ENCODE measurements at regions not wholly inside any gene's neighbourhood (a gene's known extent, or its start where the extent isn't known, plus 50 kb on each side); places are given as distances from the start of the nearest gene placed in this dataset.

DNA sequence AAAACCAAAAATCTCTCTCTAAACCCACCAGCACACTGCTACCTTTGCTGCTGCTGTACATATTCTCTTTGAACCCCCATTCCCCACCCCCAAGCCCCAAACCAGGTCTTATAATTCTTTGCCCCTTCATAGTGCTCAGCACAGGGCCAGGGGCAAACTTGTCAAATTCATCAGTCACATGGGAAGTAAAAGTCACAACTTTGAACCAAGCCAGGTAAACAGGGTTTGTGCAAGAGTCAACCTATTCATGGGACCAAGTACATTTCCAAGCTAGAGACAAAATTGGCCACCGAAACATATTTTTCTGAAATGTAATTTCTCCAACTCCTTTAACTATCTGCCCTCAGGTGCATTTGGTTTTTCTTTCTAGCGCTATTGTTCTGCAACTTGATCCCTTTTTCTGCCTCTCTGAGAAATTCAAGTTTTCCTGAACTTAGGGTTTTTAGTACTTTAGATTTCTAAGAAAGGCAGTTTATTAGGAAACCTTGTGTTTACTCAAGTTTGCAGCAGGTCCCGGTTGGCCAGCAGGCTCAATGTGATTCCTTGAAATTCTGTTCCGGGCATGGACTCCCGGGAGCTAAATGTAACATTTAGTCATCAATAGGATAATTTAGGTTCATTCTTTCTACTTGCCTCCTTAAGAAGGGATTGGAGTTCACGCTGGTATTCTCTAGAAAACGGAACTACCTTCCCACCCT, 230.5 kb downstream of the EFCAB11 start:
- TF ChIP-seq, protein P1, sequence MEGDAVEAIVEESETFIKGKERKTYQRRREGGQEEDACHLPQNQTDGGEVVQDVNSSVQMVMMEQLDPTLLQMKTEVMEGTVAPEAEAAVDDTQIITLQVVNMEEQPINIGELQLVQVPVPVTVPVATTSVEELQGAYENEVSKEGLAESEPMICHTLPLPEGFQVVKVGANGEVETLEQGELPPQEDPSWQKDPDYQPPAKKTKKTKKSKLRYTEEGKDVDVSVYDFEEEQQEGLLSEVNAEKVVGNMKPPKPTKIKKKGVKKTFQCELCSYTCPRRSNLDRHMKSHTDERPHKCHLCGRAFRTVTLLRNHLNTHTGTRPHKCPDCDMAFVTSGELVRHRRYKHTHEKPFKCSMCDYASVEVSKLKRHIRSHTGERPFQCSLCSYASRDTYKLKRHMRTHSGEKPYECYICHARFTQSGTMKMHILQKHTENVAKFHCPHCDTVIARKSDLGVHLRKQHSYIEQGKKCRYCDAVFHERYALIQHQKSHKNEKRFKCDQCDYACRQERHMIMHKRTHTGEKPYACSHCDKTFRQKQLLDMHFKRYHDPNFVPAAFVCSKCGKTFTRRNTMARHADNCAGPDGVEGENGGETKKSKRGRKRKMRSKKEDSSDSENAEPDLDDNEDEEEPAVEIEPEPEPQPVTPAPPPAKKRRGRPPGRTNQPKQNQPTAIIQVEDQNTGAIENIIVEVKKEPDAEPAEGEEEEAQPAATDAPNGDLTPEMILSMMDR (IDR thresholded peaks at IDR 0.05), result no peak
- no peak for TF ChIP-seq POLR2A (IDR thresholded peaks at IDR 0.05)
- TF ChIP-seq POLR2AphosphoS5 (IDR thresholded peaks at IDR 0.05), result no peak
